NCI-H146 treated with DMSO at 0.1 percent for 48 hours (cell line): ENCODE measurements at regions not wholly inside any gene's neighbourhood (a gene's known extent, or its start where the extent isn't known, plus 50 kb on each side); places are given as distances from the start of the nearest gene placed in this dataset.

ENCODE experiments used
- DNase-seq: peaks from one replicate; lab custom pipeline; 2025; ENCODE audit not compliant: unreplicated experiment; lab: John Stamatoyannopoulos, UW

GRCh38 chr12:98053202-98053601, 462.2 kb upstream of the TMPO start:
- no peak for DNase-seq

- no peak for DNase-seq
Observed at GRCh38 chr12:98057701-98058100, 457.7 kb upstream of the TMPO start.

GRCh38 chr12:98058213-98058612, 457.2 kb upstream of the TMPO start:
- no peak for DNase-seq

- DNase-seq: peak; percentile 29
Observed at GRCh38 chr12:98058838-98059237, 456.6 kb upstream of the TMPO start.

- no peak for DNase-seq
Observed at GRCh38 chr12:98059659-98060343, 455.6 kb upstream of the TMPO start.

- DNase-seq: no peak
Observed at GRCh38 chr12:98060411-98060810, 455.0 kb upstream of the TMPO start.

GRCh38 chr12:98062464-98063245, 452.7 kb upstream of the TMPO start:
- DNase-seq: no peak

GRCh38 chr12:98064501-98064900, 450.9 kb upstream of the TMPO start:
- DNase-seq: no peak

GRCh38 chr12:98067795-98068194, 447.6 kb upstream of the TMPO start:
- no peak for DNase-seq

GRCh38 chr12:98073610-98074009, 441.8 kb upstream of the TMPO start:
- peak; percentile 73 for DNase-seq

- DNase-seq: no peak
Observed at GRCh38 chr12:98074286-98074685, 441.1 kb upstream of the TMPO start.

- DNase-seq: no peak
Observed at GRCh38 chr12:98084391-98084790, 431.0 kb upstream of the TMPO start.

- peak; percentile 57 for DNase-seq
Observed at GRCh38 chr12:98085046-98085755, 430.2 kb upstream of the TMPO start.

GRCh38 chr12:98090731-98091130, 424.7 kb upstream of the TMPO start:
- no peak for DNase-seq

- DNase-seq: no peak
Observed at GRCh38 chr12:98096436-98096835, 419.0 kb upstream of the TMPO start.

GRCh38 chr12:98106031-98106683, 409.2 kb upstream of the TMPO start:
- DNase-seq: no peak

GRCh38 chr12:98109266-98109665, 406.1 kb upstream of the TMPO start:
- no peak for DNase-seq

- DNase-seq: no peak
Observed at GRCh38 chr12:98110536-98110935, 404.9 kb upstream of the TMPO start.

GRCh38 chr12:98113548-98113947, 401.8 kb upstream of the TMPO start:
- no peak for DNase-seq

GRCh38 chr12:98121963-98122362, 393.4 kb upstream of the TMPO start:
- DNase-seq: peak; percentile 22

- peak; percentile 68 for DNase-seq
Observed at GRCh38 chr12:98123021-98123461, 392.3 kb upstream of the TMPO start.
